ENCODE measurements at regions not wholly inside any gene's neighbourhood (a gene's known extent, or its start where the extent isn't known, plus 50 kb on each side); places are given as distances from the start of the nearest gene placed in this dataset.

GRCh38 chrX:112513154-112513553 is 166.6 kb downstream of the LHFPL1 start:
- Histone ChIP-seq H3K4me2 (ENCODE audit: control insufficient read depth, extremely low read depth, insufficient read depth, low read depth, low read length) (no peak overlapping the region), H3K9ac (ENCODE audit: control insufficient read depth, extremely low read depth, insufficient read depth, low read length) (no peak overlapping the region), H3K9me1 (ENCODE audit: control insufficient read depth, extremely low read depth, insufficient read depth, low read length) (no peaks in the 10 kb centered on the region), H3K4me1 (ENCODE audit: control insufficient read depth, extremely low read depth, insufficient read depth, low read length) (no peaks in the 10 kb centered on the region), H2AFZ (ENCODE audit: control insufficient read depth, low read length) (no peak overlapping the region), H3K27me3 (ENCODE audit: control insufficient read depth, extremely low read depth, insufficient read depth, low read length) (no peaks in the 10 kb centered on the region), H3K4me3 (ENCODE audit: control insufficient read depth in 2 of 3, extremely low read depth in 1 of 3, insufficient read depth in 2 of 3, low read depth in 1 of 3, low read length in 3 of 3) (no peak overlapping the region), H3K9me3 (ENCODE audit: control insufficient read depth, low read depth, low read length) (no peaks in the 10 kb centered on the region), H4K20me1 (ENCODE audit: control insufficient read depth, extremely low read depth, insufficient read depth, low read length) (no peaks in the 10 kb centered on the region), H3K79me2 (ENCODE audit: control insufficient read depth, insufficient read depth, low read length) (no peaks in the 10 kb centered on the region), H3K27ac (ENCODE audit: control insufficient read depth, insufficient read depth, low read length) (no peak overlapping the region), H3K36me3 (ENCODE audit: control insufficient read depth in 2 of 2, extremely low read depth in 1 of 2, insufficient read depth in 2 of 2, low read length in 2 of 2) (no peaks in the 10 kb centered on the region)
- TF ChIP-seq EZH2 (IDR thresholded peaks at IDR 0.05; ENCODE audit: low read length) (no peak), CTCF (optimal IDR thresholded peaks at IDR 0.05 in 1 of 3, IDR thresholded peaks at IDR 0.05 in 1 of 3, conservative IDR thresholded peaks at IDR 0.05 in 1 of 3; ENCODE audit: extremely low read depth in 1 of 3, insufficient read depth in 2 of 3, low read length in 3 of 3) (no peak)
- DNase-seq (ENCODE audit: low read depth, low spot score) (no peak), FAIRE-seq (no peak)
- dilution Hi-C loops (cut with MboI; ENCODE audit: extremely low pct_ligation_motif_present, low sequenced_read_pairs), result no loop called here

- Histone ChIP-seq H3K36me3 (ENCODE audit: control insufficient read depth in 2 of 2, extremely low read depth in 1 of 2, insufficient read depth in 2 of 2, low read length in 2 of 2) (no peaks in the 10 kb centered on the region), H3K4me2 (ENCODE audit: control insufficient read depth, extremely low read depth, insufficient read depth, low read depth, low read length) (no peak overlapping the region), H3K4me1 (ENCODE audit: control insufficient read depth, extremely low read depth, insufficient read depth, low read length) (no peaks in the 10 kb centered on the region), H3K9me1 (ENCODE audit: control insufficient read depth, extremely low read depth, insufficient read depth, low read length) (no peaks in the 10 kb centered on the region), H3K27ac (ENCODE audit: control insufficient read depth, insufficient read depth, low read length) (no peak overlapping the region), H3K27me3 (ENCODE audit: control insufficient read depth, extremely low read depth, insufficient read depth, low read length) (no peaks in the 10 kb centered on the region), H2AFZ (ENCODE audit: control insufficient read depth, low read length) (no peak overlapping the region), H3K79me2 (ENCODE audit: control insufficient read depth, insufficient read depth, low read length) (no peaks in the 10 kb centered on the region), H3K9me3 (ENCODE audit: control insufficient read depth, low read depth, low read length) (no peaks in the 10 kb centered on the region), H4K20me1 (ENCODE audit: control insufficient read depth, extremely low read depth, insufficient read depth, low read length) (no peaks in the 10 kb centered on the region), H3K4me3 (ENCODE audit: control insufficient read depth in 2 of 3, extremely low read depth in 1 of 3, insufficient read depth in 2 of 3, low read depth in 1 of 3, low read length in 3 of 3) (no peak overlapping the region), H3K9ac (ENCODE audit: control insufficient read depth, extremely low read depth, insufficient read depth, low read length) (no peak overlapping the region)
- dilution Hi-C loops (cut with MboI; ENCODE audit: extremely low pct_ligation_motif_present, low sequenced_read_pairs), result no loop called here
- DNase-seq (ENCODE audit: low read depth, low spot score), result no peak
- TF ChIP-seq CTCF (optimal IDR thresholded peaks at IDR 0.05 in 1 of 3, IDR thresholded peaks at IDR 0.05 in 1 of 3, conservative IDR thresholded peaks at IDR 0.05 in 1 of 3; ENCODE audit: extremely low read depth in 1 of 3, insufficient read depth in 2 of 3, low read length in 3 of 3) (no peak), EZH2 (IDR thresholded peaks at IDR 0.05; ENCODE audit: low read length) (no peak)
- FAIRE-seq, result no peak
Measured at GRCh38 chrX:112512509-112512908, 167.2 kb downstream of the LHFPL1 start.

Data from keratinocyte (primary cell).